Neuron (in vitro differentiated cells): ENCODE measurements at regions not wholly inside any gene's neighbourhood (a gene's known extent, or its start where the extent isn't known, plus 50 kb on each side); places are given as distances from the start of the nearest gene placed in this dataset.

Experiments
- H2AFZ ChIP-seq: one replicate; pipeline ENCODE4 v1.6.1; 2013; ENCODE audit warnings: low read depth, mild to moderate bottlenecking, inconsistent platforms, low read length, moderate library complexity
- H3K27me3 ChIP-seq: one replicate; pipeline ENCODE4 v1.6.1; 2013; ENCODE audit warnings: low read length; ENCODE audit not compliant: insufficient read depth
- H3K36me3 ChIP-seq: one replicate; pipeline ENCODE4 v1.6.1; 2013; ENCODE audit warnings: low read length; ENCODE audit not compliant: insufficient read depth
- H3K4me1 ChIP-seq: one replicate; pipeline ENCODE4 v1.6.1; 2013; ENCODE audit warnings: low read length; ENCODE audit not compliant: insufficient read depth
- H3K4me3 ChIP-seq: 2 replicates; pipeline ENCODE4 v1.5.1; 2013; ENCODE audit warnings: mild to moderate bottlenecking, low read length, moderate library complexity
- H3K9me3 ChIP-seq: one replicate; pipeline ENCODE4 v1.6.1; 2013; ENCODE audit warnings: low read length

GRCh38 chr1:98045211-98045766 lies 124.5 kb upstream of the DPYD start:
- no peaks in the 10 kb centered on the region for H3K9me3 ChIP-seq
- H3K36me3 ChIP-seq = no peaks in the 10 kb centered on the region
- peak overlapping the region; percentile 52 for H2AFZ ChIP-seq
- H3K4me1 ChIP-seq = peaks cover 22% of the 10 kb centered on the region
- H3K27me3 ChIP-seq = peaks cover 2% of the 10 kb centered on the region
- peak overlapping the region; percentile 57 for H3K4me3 ChIP-seq

- Histone ChIP-seq H3K36me3 (no peaks in the 10 kb centered on the region), H2AFZ (no peak overlapping the region), H3K9me3 (no peaks in the 10 kb centered on the region), H3K4me1 (peaks cover 22% of the 10 kb centered on the region), H3K27me3 (peaks cover 2% of the 10 kb centered on the region), H3K4me3 (peak overlapping the region; percentile 57)
Observed at GRCh38 chr1:98044766-98045165, 123.9 kb upstream of the DPYD start.

GRCh38 chr1:98044071-98044697 lies 123.3 kb upstream of the DPYD start:
- Histone ChIP-seq H3K9me3 (no peaks in the 10 kb centered on the region), H3K27me3 (peaks cover 2% of the 10 kb centered on the region), H3K4me3 (no peak overlapping the region), H3K4me1 (peaks cover 21% of the 10 kb centered on the region), H2AFZ (no peak overlapping the region), H3K36me3 (no peaks in the 10 kb centered on the region)

GRCh38 chr1:98035602-98036002 lies 114.8 kb upstream of the DPYD start:
- Histone ChIP-seq H3K27me3 (no peaks in the 10 kb centered on the region), H3K4me1 (no peaks in the 10 kb centered on the region), H3K9me3 (no peaks in the 10 kb centered on the region), H3K4me3 (no peak overlapping the region), H2AFZ (no peak overlapping the region), H3K36me3 (no peaks in the 10 kb centered on the region)

GRCh38 chr1:98034505-98034904 lies 113.7 kb upstream of the DPYD start:
- Histone ChIP-seq H3K27me3 (no peaks in the 10 kb centered on the region), H3K4me3 (no peak overlapping the region), H3K4me1 (no peaks in the 10 kb centered on the region), H3K9me3 (no peaks in the 10 kb centered on the region), H2AFZ (no peak overlapping the region), H3K36me3 (no peaks in the 10 kb centered on the region)

- Histone ChIP-seq H2AFZ (no peak overlapping the region), H3K9me3 (no peaks in the 10 kb centered on the region), H3K36me3 (no peaks in the 10 kb centered on the region), H3K4me3 (no peak overlapping the region), H3K4me1 (no peaks in the 10 kb centered on the region), H3K27me3 (no peaks in the 10 kb centered on the region)
Observed at GRCh38 chr1:98032958-98033357, 112.1 kb upstream of the DPYD start.

GRCh38 chr1:98030976-98031375 lies 110.1 kb upstream of the DPYD start:
- Histone ChIP-seq H3K4me1 (no peaks in the 10 kb centered on the region), H3K36me3 (no peaks in the 10 kb centered on the region), H2AFZ (no peak overlapping the region), H3K9me3 (no peaks in the 10 kb centered on the region), H3K4me3 (no peak overlapping the region), H3K27me3 (no peaks in the 10 kb centered on the region)

GRCh38 chr1:98030483-98030882 lies 109.6 kb upstream of the DPYD start:
- no peaks in the 10 kb centered on the region for H3K4me1 ChIP-seq
- no peak overlapping the region for H2AFZ ChIP-seq
- no peak overlapping the region for H3K4me3 ChIP-seq
- no peaks in the 10 kb centered on the region for H3K27me3 ChIP-seq
- no peaks in the 10 kb centered on the region for H3K36me3 ChIP-seq
- H3K9me3 ChIP-seq = no peaks in the 10 kb centered on the region

- Histone ChIP-seq H2AFZ (no peak overlapping the region), H3K9me3 (no peaks in the 10 kb centered on the region), H3K27me3 (no peaks in the 10 kb centered on the region), H3K4me3 (no peak overlapping the region), H3K4me1 (no peaks in the 10 kb centered on the region), H3K36me3 (no peaks in the 10 kb centered on the region)
Observed at GRCh38 chr1:98028800-98029199, 108.0 kb upstream of the DPYD start.

GRCh38 chr1:98027103-98027705 lies 106.4 kb upstream of the DPYD start:
- no peaks in the 10 kb centered on the region for H3K27me3 ChIP-seq
- no peaks in the 10 kb centered on the region for H3K9me3 ChIP-seq
- H3K4me3 ChIP-seq = no peak overlapping the region
- no peaks in the 10 kb centered on the region for H3K4me1 ChIP-seq
- H3K36me3 ChIP-seq = no peaks in the 10 kb centered on the region
- no peak overlapping the region for H2AFZ ChIP-seq

- no peak overlapping the region for H2AFZ ChIP-seq
- H3K9me3 ChIP-seq = no peaks in the 10 kb centered on the region
- H3K4me3 ChIP-seq = no peak overlapping the region
- no peaks in the 10 kb centered on the region for H3K27me3 ChIP-seq
- H3K4me1 ChIP-seq = no peaks in the 10 kb centered on the region
- no peaks in the 10 kb centered on the region for H3K36me3 ChIP-seq
Observed at GRCh38 chr1:98025858-98026257, 105.0 kb upstream of the DPYD start.

GRCh38 chr1:98021126-98021525 lies 100.3 kb upstream of the DPYD start:
- Histone ChIP-seq H3K4me1 (no peaks in the 10 kb centered on the region), H3K27me3 (no peaks in the 10 kb centered on the region), H2AFZ (no peak overlapping the region), H3K9me3 (no peaks in the 10 kb centered on the region), H3K4me3 (no peak overlapping the region), H3K36me3 (no peaks in the 10 kb centered on the region)

GRCh38 chr1:98019747-98020146 lies 98.9 kb upstream of the DPYD start:
- no peak overlapping the region for H2AFZ ChIP-seq
- no peaks in the 10 kb centered on the region for H3K36me3 ChIP-seq
- H3K4me3 ChIP-seq = no peak overlapping the region
- no peaks in the 10 kb centered on the region for H3K27me3 ChIP-seq
- H3K4me1 ChIP-seq = no peaks in the 10 kb centered on the region
- no peaks in the 10 kb centered on the region for H3K9me3 ChIP-seq

- H3K36me3 ChIP-seq = no peaks in the 10 kb centered on the region
- H3K4me1 ChIP-seq = no peaks in the 10 kb centered on the region
Observed at GRCh38 chr1:98018074-98018473, 97.2 kb upstream of the DPYD start.

More at GRCh38 chr1:98018074-98018473, 97.2 kb upstream of the DPYD start:
- Histone ChIP-seq H3K9me3 (no peaks in the 10 kb centered on the region), H2AFZ (no peak overlapping the region), H3K27me3 (no peaks in the 10 kb centered on the region), H3K4me3 (no peak overlapping the region)
